ENCODE measurements at regions not wholly inside any gene's neighbourhood (a gene's known extent, or its start where the extent isn't known, plus 50 kb on each side); places are given as distances from the start of the nearest gene placed in this dataset.

GRCh38 chr4:126798214-126798613, 834.5 kb upstream of the INTU start:
- Histone ChIP-seq H3K9ac (ENCODE audit: insufficient read depth, low read length) (no peak overlapping the region), H3K4me1 (ENCODE audit: control insufficient read depth, extremely low read depth, insufficient read depth, low read length) (peaks cover 6% of the 10 kb centered on the region), H3K79me2 (ENCODE audit: control insufficient read depth, insufficient read depth, low read length) (no peaks in the 10 kb centered on the region), H3K36me3 (ENCODE audit: control insufficient read depth, insufficient read depth, low read length) (no peaks in the 10 kb centered on the region), H3K9me3 (ENCODE audit: control insufficient read depth, insufficient read depth, low read depth, low read length) (no peaks in the 10 kb centered on the region), H3K4me3 (replicated peaks in 1 of 4; ENCODE audit: control extremely low read depth in 1 of 4, insufficient read depth in 1 of 4, low read depth in 3 of 4, low read length in 4 of 4) (no peak overlapping the region), H3K27ac (ENCODE audit: insufficient read depth, low read length) (no peak overlapping the region), H3K27me3 (ENCODE audit: control insufficient read depth, insufficient read depth, low read length) (no peaks in the 10 kb centered on the region), H2AFZ (ENCODE audit: low read length) (no peak overlapping the region), H3K4me2 (ENCODE audit: extremely low read depth, insufficient read depth, low read length) (no peak overlapping the region), H4K20me1 (ENCODE audit: control insufficient read depth, extremely low read depth, insufficient read depth, low read length) (no peaks in the 10 kb centered on the region)
- no peak for DNase-seq (ENCODE audit: low read depth in 2 of 2)
- TF ChIP-seq CTCF (conservative IDR thresholded peaks at IDR 0.05 in 1 of 2, IDR thresholded peaks at IDR 0.05 in 1 of 2; ENCODE audit: low read depth in 1 of 2, low read length in 2 of 2) (no peak), EZH2 (IDR thresholded peaks at IDR 0.05; ENCODE audit: low read length, missing control alignments) (no peak)

- Histone ChIP-seq H3K9me3 (ENCODE audit: control insufficient read depth, insufficient read depth, low read depth, low read length) (no peaks in the 10 kb centered on the region), H3K9ac (ENCODE audit: insufficient read depth, low read length) (no peak overlapping the region), H3K4me1 (ENCODE audit: control insufficient read depth, extremely low read depth, insufficient read depth, low read length) (peaks cover 6% of the 10 kb centered on the region), H3K27ac (ENCODE audit: insufficient read depth, low read length) (no peak overlapping the region), H3K79me2 (ENCODE audit: control insufficient read depth, insufficient read depth, low read length) (no peaks in the 10 kb centered on the region), H4K20me1 (ENCODE audit: control insufficient read depth, extremely low read depth, insufficient read depth, low read length) (no peaks in the 10 kb centered on the region), H3K27me3 (ENCODE audit: control insufficient read depth, insufficient read depth, low read length) (no peaks in the 10 kb centered on the region), H3K4me3 (replicated peaks in 1 of 4; ENCODE audit: control extremely low read depth in 1 of 4, insufficient read depth in 1 of 4, low read depth in 3 of 4, low read length in 4 of 4) (no peak overlapping the region), H3K4me2 (ENCODE audit: extremely low read depth, insufficient read depth, low read length) (no peak overlapping the region), H3K36me3 (ENCODE audit: control insufficient read depth, insufficient read depth, low read length) (no peaks in the 10 kb centered on the region), H2AFZ (ENCODE audit: low read length) (peak overlapping the region; percentile 52)
- DNase-seq (ENCODE audit: low read depth in 2 of 2), result peak in 1 of 2 donors; percentile 71
- TF ChIP-seq CTCF (conservative IDR thresholded peaks at IDR 0.05 in 1 of 2, IDR thresholded peaks at IDR 0.05 in 1 of 2; ENCODE audit: low read depth in 1 of 2, low read length in 2 of 2), result no peak
- no peak for TF ChIP-seq EZH2 (IDR thresholded peaks at IDR 0.05; ENCODE audit: low read length, missing control alignments)
Observed at GRCh38 chr4:126799416-126799815, 833.3 kb upstream of the INTU start.

GRCh38 chr4:126799971-126800574, 832.7 kb upstream of the INTU start:
- peaks cover 6% of the 10 kb centered on the region for H3K4me1 ChIP-seq (ENCODE audit: control insufficient read depth, extremely low read depth, insufficient read depth, low read length)
- H2AFZ ChIP-seq (ENCODE audit: low read length), result no peak overlapping the region
- H3K9me3 ChIP-seq (ENCODE audit: control insufficient read depth, insufficient read depth, low read depth, low read length), result no peaks in the 10 kb centered on the region
- DNase-seq (ENCODE audit: low read depth in 2 of 2), result peak; percentile 38 to 61
- no peak overlapping the region for H3K9ac ChIP-seq (ENCODE audit: insufficient read depth, low read length)
- H4K20me1 ChIP-seq (ENCODE audit: control insufficient read depth, extremely low read depth, insufficient read depth, low read length), result no peaks in the 10 kb centered on the region
- peak overlapping the region; percentile 52 for H3K4me2 ChIP-seq (ENCODE audit: extremely low read depth, insufficient read depth, low read length)
- no peak overlapping the region for H3K27ac ChIP-seq (ENCODE audit: insufficient read depth, low read length)
- H3K79me2 ChIP-seq (ENCODE audit: control insufficient read depth, insufficient read depth, low read length), result no peaks in the 10 kb centered on the region
- no peaks in the 10 kb centered on the region for H3K36me3 ChIP-seq (ENCODE audit: control insufficient read depth, insufficient read depth, low read length)
- H3K4me3 ChIP-seq (replicated peaks in 1 of 4; ENCODE audit: control extremely low read depth in 1 of 4, insufficient read depth in 1 of 4, low read depth in 3 of 4, low read length in 4 of 4), result no peak overlapping the region
- H3K27me3 ChIP-seq (ENCODE audit: control insufficient read depth, insufficient read depth, low read length), result no peaks in the 10 kb centered on the region
- TF ChIP-seq EZH2 (IDR thresholded peaks at IDR 0.05; ENCODE audit: low read length, missing control alignments) (no peak), CTCF (conservative IDR thresholded peaks at IDR 0.05 in 1 of 2, IDR thresholded peaks at IDR 0.05 in 1 of 2; ENCODE audit: low read depth in 1 of 2, low read length in 2 of 2) (no peak)

All from fibroblast of lung (primary cell).